ENCODE measurements at regions not wholly inside any gene's neighbourhood (a gene's known extent, or its start where the extent isn't known, plus 50 kb on each side); places are given as distances from the start of the nearest gene placed in this dataset.

DNA sequence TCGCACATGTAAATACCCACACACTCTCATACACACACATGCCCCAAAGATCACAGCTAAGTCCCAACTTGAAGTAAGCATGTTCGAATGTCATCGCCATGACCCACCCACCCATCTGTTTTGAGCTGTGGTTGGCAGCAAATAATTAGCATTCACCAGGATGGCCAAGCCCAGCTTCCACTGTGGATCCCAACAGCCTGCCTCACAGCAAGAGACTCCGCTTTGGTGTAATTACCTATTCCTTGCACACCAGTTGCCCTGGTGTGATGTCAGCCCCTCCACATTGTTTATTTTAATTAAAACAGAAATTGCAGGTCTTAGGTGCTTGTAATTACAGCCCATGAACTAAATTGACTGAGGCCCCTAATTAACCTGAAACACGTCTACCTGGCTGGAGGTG, 81.1 kb downstream of the MAFB start:
- no peak overlapping the region for H3K27ac ChIP-seq (ENCODE audit: low read length)
- H3K79me2 ChIP-seq (ENCODE audit: low read length) = no peaks in the 10 kb centered on the region
- POLR2A ChIA-PET (ENCODE audit: unreplicated experiment) = no interaction called here
- no peak overlapping the region for H3K9ac ChIP-seq (ENCODE audit: low read length)
- no peaks in the 10 kb centered on the region for H3F3A ChIP-seq (ENCODE audit: low read length, unreplicated experiment)
- H3K4me1 ChIP-seq (ENCODE audit: insufficient read depth, low read length) = no peaks in the 10 kb centered on the region
- no peak overlapping the region for H3K4me3 ChIP-seq (ENCODE audit: low read length)
- no peak for DNase-seq
- TF ChIP-seq EZH2 (IDR thresholded peaks at IDR 0.05; ENCODE audit: low read length, unreplicated experiment) (no peak), EZH2phosphoT487 (IDR thresholded peaks at IDR 0.05; ENCODE audit: borderline replicate concordance, low read length) (no peak)
- TF ChIP-seq, protein P1, sequence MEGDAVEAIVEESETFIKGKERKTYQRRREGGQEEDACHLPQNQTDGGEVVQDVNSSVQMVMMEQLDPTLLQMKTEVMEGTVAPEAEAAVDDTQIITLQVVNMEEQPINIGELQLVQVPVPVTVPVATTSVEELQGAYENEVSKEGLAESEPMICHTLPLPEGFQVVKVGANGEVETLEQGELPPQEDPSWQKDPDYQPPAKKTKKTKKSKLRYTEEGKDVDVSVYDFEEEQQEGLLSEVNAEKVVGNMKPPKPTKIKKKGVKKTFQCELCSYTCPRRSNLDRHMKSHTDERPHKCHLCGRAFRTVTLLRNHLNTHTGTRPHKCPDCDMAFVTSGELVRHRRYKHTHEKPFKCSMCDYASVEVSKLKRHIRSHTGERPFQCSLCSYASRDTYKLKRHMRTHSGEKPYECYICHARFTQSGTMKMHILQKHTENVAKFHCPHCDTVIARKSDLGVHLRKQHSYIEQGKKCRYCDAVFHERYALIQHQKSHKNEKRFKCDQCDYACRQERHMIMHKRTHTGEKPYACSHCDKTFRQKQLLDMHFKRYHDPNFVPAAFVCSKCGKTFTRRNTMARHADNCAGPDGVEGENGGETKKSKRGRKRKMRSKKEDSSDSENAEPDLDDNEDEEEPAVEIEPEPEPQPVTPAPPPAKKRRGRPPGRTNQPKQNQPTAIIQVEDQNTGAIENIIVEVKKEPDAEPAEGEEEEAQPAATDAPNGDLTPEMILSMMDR (conservative IDR thresholded peaks at IDR 0.05; ENCODE audit: low read depth, low read length) = no peak
- H3K9me2 ChIP-seq (replicated peaks; ENCODE audit: low read length) = no peaks in the 10 kb centered on the region
- no peaks in the 10 kb centered on the region for H3K9me3 ChIP-seq (ENCODE audit: low read length)
- H4K20me1 ChIP-seq (ENCODE audit: low read length) = no peaks in the 10 kb centered on the region
- CTCF ChIA-PET = no interaction called here
- BruUV-seq (replicated peaks) = no TSS peak
- H3K4me2 ChIP-seq (ENCODE audit: low read length) = no peak overlapping the region
- no peaks in the 10 kb centered on the region for H3K36me3 ChIP-seq (ENCODE audit: low read depth, low read length)
- H2AFZ ChIP-seq (ENCODE audit: low read length) = no peak overlapping the region
- intact Hi-C loops (cut with micrococcal nuclease) = no loop called here
- ATAC-seq = no peak
- H3K27me3 ChIP-seq (ENCODE audit: low read length) = no peaks in the 10 kb centered on the region

DNA sequence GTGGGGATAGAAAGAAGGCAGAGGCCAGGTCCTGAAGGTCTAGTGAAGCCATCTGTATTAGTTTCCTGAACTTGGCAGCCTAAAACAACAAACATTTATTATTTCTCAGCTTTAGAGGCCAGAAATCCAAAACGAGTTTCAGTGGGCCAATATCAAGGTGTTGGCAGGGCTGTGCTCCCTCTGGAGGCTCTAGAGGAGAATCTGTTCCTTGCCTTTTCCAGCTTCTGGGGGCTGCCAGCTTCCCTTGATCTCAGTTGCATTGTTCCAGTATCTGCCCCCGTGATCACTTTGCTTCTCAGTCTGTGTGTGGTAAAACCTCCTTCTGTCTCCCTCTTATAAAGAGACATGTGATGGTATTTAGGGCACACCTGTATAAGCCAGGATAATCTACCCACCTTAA, 82.4 kb downstream of the MAFB start:
- no peaks in the 10 kb centered on the region for H3K9me2 ChIP-seq (replicated peaks; ENCODE audit: low read length)
- H3K27me3 ChIP-seq (ENCODE audit: low read length) = no peaks in the 10 kb centered on the region
- H3K27ac ChIP-seq (ENCODE audit: low read length) = no peak overlapping the region
- POLR2A ChIA-PET (ENCODE audit: unreplicated experiment) = no interaction called here
- H3K4me3 ChIP-seq (ENCODE audit: low read length) = no peak overlapping the region
- no peak overlapping the region for H3K4me2 ChIP-seq (ENCODE audit: low read length)
- CTCF ChIA-PET = no interaction called here
- no peaks in the 10 kb centered on the region for H3K4me1 ChIP-seq (ENCODE audit: insufficient read depth, low read length)
- DNase-seq (no peak), ATAC-seq (no peak)
- no peaks in the 10 kb centered on the region for H3F3A ChIP-seq (ENCODE audit: low read length, unreplicated experiment)
- intact Hi-C loops (cut with micrococcal nuclease) = no loop called here
- no peaks in the 10 kb centered on the region for H3K36me3 ChIP-seq (ENCODE audit: low read depth, low read length)
- TF ChIP-seq, protein P1 (conservative IDR thresholded peaks at IDR 0.05; ENCODE audit: low read depth, low read length) = no peak
- TF ChIP-seq EZH2 (IDR thresholded peaks at IDR 0.05; ENCODE audit: low read length, unreplicated experiment) (no peak), EZH2phosphoT487 (IDR thresholded peaks at IDR 0.05; ENCODE audit: borderline replicate concordance, low read length) (no peak)
- H3K79me2 ChIP-seq (ENCODE audit: low read length) = no peaks in the 10 kb centered on the region
- BruUV-seq (replicated peaks) = no TSS peak
- no peaks in the 10 kb centered on the region for H3K9me3 ChIP-seq (ENCODE audit: low read length)
- no peak overlapping the region for H2AFZ ChIP-seq (ENCODE audit: low read length)
- H3K9ac ChIP-seq (ENCODE audit: low read length) = no peak overlapping the region
- H4K20me1 ChIP-seq (ENCODE audit: low read length) = no peaks in the 10 kb centered on the region

DNA sequence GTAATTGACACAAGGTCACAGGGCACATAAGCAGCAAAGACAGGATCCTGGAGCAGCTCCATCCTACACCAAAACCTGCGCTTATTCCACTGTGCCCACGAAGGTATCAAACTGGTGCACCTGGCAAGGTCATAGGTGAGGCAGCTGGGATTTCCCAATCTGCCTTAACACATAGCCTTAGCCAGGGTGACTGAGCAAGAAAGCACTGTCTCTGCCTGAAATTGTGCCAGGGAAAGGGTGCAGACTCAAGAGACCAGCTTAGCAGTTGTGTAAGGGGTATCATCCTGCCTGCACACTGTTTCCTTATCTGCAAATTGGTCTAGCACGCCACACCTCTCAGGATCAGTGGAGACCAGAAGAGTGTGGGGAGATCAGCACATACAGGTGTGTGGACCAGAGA, 82.8 kb downstream of the MAFB start:
- Histone ChIP-seq H3K4me1 (ENCODE audit: insufficient read depth, low read length) (no peaks in the 10 kb centered on the region), H3K4me3 (ENCODE audit: low read length) (no peak overlapping the region), H2AFZ (ENCODE audit: low read length) (no peak overlapping the region), H4K20me1 (ENCODE audit: low read length) (no peaks in the 10 kb centered on the region), H3K79me2 (ENCODE audit: low read length) (no peaks in the 10 kb centered on the region), H3K9me3 (ENCODE audit: low read length) (no peaks in the 10 kb centered on the region), H3K36me3 (ENCODE audit: low read depth, low read length) (no peaks in the 10 kb centered on the region), H3K4me2 (ENCODE audit: low read length) (no peak overlapping the region), H3F3A (ENCODE audit: low read length, unreplicated experiment) (no peaks in the 10 kb centered on the region), H3K27me3 (ENCODE audit: low read length) (no peaks in the 10 kb centered on the region), H3K9ac (ENCODE audit: low read length) (no peak overlapping the region), H3K9me2 (replicated peaks; ENCODE audit: low read length) (no peaks in the 10 kb centered on the region), H3K27ac (ENCODE audit: low read length) (no peak overlapping the region)
- intact Hi-C loops (cut with micrococcal nuclease) = no loop called here
- ChIA-PET CTCF (no interaction called here), POLR2A (ENCODE audit: unreplicated experiment) (no interaction called here)
- TF ChIP-seq EZH2phosphoT487 (IDR thresholded peaks at IDR 0.05; ENCODE audit: borderline replicate concordance, low read length) (no peak), EZH2 (IDR thresholded peaks at IDR 0.05; ENCODE audit: low read length, unreplicated experiment) (no peak)
- TF ChIP-seq, protein P1 (conservative IDR thresholded peaks at IDR 0.05; ENCODE audit: low read depth, low read length) = no peak
- ATAC-seq (no peak), DNase-seq (no peak)
- BruUV-seq (replicated peaks) = no TSS peak
